Islet of Langerhans (tissue), 1 donor: ENCODE measurements at regions not wholly inside any gene's neighbourhood (a gene's known extent, or its start where the extent isn't known, plus 50 kb on each side); places are given as distances from the start of the nearest gene placed in this dataset.
"Not testable (repeated sequence)": the region's sequence is repeated elsewhere in the genome, so short reads cannot be mapped to it uniquely, and the experiment has no call there.

Experiments
- FAIRE-seq: peaks from one replicate; lab custom pipeline; 2011; peaks lifted over from hg19 to GRCh38; lab: Jason Lieb, UNC

DNA sequence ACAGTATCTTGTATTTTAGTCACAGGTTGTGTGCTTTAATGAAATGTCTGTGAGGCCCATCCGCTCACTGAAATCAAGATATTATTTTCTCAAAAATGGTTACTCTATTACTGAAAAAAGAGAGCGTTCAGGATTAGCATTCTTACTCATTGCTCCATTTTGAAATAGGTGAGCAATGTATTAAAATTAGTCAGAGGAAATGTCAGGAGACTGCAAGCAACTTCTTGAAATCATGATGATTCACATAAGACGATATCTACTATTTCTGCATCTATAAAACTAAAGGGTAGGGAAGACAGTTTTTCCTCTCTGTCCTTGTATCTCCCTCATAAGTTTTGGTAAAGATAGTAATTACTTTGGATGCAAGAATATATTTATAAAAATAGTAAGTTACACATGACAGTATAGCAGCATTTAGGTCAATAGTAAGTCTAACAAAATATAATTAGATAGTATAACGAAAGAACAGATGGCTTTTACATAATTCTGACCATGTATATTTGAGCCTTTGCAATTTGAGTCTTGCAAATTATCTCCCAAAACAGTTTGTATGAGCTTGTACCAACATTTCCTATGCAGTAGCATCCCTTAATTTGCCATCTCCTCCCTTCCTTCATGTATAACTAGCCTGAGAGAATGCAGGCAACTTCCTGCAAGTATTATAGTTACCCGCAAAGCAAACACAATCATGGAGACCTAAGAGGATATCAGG, 937.8 kb downstream of the PCDH7 start:
- FAIRE-seq = no peak

DNA sequence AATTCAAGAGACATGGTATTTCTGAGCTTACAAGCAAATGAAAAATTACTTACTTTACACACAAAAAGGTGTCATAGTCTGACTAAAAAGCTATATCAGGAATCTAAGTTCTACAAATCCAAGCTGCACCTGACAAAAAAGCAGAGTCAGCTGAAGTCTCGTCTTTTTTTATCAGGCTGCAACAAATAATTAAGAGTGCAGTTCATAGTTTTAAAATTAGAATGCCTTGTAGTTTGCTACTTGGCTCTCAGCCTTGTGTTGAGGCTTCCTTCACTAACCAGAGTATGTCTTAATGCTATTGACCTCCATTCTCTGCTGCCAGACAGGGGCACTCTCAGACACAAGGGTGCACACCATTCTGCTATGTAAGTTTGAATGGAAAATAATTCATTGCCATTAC, 940.7 kb downstream of the PCDH7 start:
- FAIRE-seq = no peak

DNA sequence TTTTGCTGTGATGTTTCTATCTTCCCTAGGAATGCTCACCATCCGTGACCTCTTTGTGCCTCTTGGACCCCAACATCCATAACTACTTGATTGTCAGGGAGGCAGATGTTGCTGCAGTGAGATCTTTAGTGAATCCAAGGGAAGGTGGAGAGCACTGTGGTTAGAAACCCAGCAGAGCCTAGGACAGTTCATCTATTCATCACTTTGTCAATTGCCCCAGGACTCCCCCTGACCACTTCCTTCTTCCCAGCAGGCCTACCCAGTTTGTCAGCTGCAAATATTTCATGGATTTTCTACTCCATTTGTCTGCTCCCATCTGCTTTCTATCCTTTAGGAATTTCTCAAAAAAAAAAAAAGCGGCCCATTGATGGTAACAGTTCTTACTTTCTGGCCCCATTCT, 942.8 kb downstream of the PCDH7 start:
- no peak for FAIRE-seq

DNA sequence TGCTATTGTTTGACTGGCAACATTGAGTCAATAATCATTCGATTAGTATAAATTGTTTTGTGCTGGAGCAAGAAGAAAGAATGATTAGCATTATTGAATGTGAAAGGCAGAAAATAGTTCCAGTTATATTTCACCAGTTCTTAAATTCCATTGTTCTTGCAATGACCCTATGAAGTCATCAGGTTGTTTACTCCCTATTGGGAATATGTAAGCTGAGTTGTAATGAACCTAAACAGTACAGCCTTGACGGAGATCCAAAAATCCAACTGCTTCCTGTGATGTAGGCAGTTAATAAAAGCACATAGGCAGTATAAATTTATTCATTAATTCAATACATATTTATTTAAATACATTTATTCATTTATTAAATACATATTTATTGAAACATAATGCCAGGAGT, 947.5 kb downstream of the PCDH7 start:
- FAIRE-seq = no peak

DNA sequence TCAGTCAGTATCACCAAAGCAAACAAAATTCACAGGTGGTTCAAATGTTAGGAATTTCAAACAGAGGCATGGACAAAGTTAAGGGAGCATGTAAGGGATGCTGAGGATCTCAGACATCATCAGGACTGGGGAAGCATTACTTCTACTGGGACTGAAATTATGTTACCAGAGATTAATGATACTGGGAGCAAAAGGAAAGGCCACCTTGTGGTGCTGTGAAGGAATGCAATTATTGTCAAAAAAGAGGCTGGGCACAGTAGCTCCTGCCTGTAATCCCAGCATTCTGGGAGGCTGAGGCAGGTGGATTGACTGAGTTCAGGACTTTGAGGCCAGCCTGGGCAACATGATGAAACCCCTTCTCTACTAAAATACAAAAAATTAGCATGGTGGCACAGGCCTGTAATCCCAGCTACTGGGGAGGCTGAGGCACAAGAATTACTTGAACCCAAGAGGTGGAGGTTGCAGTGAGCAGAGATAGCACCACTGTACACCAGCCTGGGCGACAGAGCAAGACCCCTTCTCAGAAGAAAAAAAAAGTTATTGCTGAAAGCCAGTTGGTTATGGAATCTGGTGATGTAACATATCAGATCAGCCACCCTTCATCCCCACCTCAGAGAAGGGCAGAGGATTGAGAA, 954.3 kb downstream of the PCDH7 start:
- no peak for FAIRE-seq

DNA sequence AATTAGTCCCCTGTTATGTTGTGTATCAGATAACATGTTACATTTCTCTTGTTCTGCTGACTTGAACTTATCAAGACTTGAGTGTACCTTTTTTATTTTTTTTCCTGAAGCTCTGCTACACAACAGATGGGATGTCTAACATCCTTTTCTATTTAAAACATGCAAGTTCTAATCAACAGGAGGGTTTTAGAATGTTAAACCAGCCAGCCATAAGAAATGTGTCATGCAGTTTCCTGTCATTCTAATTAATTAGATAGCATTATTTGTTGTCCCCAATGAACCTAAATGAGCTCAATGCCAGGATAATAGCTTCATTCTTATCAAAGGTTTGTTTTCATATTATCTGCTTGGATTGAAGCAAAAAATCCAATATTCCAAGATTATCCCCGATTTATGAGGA, 958.2 kb downstream of the PCDH7 start:
- FAIRE-seq = no peak

DNA sequence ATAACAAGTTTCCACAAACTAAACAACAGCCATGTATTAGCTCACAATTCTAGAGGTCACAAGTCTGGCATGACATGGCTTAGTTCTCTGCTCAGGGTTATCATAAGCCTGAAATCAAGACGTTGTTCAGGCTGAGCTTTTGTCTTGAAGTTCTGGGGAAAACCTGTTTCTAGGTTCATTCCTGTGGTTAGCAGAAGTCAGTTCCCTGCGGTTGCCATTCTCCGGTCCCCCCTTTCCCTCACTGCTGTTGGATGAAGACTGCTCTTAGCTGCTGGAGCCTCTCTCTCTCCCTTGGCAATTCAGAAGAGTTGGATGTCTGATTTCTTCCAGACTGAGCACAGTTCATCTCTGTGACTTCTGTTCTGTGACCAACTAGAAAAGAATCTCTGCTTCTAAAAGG, 962.6 kb downstream of the PCDH7 start:
- FAIRE-seq = no peak

DNA sequence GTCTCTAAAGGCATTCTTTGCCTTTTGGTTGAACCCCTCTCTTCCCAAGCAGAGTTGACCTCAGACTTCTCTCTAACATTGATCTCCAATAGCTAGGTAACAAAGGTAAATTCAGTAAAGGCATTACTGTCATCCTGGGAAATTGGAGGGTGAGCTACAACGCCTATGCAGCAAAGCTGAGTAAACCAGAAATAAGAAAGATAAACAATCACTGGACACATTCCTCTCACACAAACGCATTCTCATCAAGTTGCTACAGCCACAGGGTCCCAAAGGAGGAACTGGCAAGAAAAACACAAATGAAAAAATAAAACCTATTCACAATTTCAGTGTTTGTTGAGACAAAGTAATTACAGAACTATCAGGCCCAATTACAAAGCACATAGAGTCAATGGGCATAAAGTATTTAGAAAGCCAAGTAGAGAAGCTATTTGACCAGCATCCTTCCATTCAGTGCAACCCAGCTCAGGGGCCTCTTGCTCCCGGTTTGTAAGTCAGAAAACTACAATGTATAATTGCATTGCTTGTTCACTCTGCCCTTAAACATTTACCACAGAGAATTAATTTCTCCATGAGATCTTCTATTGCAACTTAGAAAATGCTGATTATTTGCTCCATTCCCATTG, 967.7 kb downstream of the PCDH7 start:
- no peak for FAIRE-seq

DNA sequence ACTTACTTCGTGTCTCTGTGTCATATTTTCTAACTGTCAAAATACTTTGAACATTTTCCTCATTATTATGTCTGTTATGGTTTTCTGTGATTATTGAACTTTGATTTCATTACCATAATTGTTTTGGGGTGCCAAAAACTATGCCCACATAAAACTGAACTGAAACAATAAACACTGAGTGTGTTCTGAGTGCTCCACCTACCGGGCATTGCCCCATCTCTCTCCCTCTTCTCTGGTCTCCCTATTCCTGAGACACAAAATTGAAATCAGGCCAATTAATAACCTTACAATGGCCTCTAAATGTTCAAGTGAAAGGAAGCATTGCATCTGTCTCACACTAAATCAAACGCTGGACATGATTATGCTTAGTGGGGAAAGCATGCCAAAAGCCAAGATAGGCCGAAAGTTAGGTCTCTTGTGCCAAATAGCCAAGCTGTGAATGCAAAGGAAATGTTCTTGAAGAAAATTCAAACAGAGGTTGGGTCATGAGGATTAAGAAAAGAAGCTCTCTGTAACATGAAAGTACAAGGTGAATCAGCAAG, 972.3 kb downstream of the PCDH7 start:
- no peak for FAIRE-seq

DNA sequence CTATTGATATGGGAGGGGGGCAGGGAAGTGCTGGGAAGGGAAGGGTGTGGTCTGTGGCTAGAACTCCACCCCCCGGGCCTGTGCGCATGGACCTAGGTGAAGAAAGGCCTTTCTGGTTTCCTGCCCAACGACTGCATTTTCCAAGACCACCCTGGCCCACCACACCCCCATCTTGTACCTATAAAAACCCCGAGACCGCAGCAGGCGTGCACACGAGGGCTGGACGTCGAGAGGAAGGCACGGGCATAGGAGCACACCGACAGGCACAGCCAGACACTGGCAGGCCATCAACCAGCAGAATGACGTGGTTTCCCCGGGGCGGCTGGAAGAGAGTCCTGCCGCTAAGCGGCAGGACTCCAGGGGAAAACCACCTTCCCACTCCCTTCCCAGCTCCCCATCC, 981.1 kb downstream of the PCDH7 start:
- no peak for FAIRE-seq

DNA sequence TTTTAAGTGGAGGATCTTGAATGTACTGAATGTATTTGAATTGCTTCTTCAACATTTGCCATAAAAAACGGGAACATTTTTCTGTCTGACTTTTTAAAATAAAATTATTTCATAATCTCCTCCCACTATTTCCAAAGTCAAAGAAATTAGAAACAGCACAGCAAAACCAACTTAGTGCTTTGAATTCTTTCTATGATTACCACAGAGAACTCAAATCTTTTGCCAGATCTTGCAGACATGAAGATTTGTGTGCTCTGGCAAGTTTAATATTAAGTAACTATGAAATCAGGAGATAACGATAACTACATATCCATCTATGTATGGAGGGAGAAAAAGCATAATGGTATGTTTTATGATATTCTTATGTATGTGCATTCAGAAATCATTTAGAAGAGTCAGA, 982.2 kb downstream of the PCDH7 start:
- no peak for FAIRE-seq

DNA sequence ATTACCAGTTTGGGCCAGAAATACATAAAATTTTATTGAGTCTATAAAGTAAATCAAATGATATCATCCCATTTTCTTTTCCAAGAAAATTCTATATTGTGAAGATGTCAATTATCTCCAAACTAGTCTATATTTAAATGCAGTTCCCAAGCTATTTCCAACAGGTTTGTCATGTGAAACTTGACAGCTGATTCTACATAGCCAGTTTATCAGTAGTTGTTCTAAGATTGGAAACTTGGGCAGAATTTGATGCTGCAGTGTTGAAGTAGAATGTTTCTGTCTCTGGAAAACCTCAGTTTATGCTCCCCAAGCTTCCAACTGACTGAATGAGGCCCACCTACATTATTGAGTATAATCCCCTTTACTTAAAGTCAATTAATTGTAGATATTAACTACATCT, 994.1 kb downstream of the PCDH7 start:
- no peak for FAIRE-seq

DNA sequence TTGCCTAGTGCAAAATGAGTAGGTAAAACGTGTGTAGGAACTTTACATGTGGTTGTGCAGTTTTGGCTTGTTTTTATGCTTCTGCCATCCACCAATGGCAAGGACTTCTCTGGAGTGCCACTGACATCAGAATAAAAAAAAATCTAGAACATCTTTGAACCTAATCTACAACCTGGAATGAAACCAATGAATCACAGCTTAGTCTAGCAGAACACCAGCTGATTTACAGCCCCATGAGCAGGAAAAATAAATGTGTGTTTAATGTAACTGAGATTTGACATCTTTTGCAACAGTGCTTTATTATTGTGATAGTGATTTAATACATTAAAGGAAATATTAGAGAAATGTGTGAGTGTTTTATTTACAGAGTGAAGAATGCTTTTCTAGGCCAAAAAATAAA, 995.1 kb downstream of the PCDH7 start:
- no peak for FAIRE-seq

DNA sequence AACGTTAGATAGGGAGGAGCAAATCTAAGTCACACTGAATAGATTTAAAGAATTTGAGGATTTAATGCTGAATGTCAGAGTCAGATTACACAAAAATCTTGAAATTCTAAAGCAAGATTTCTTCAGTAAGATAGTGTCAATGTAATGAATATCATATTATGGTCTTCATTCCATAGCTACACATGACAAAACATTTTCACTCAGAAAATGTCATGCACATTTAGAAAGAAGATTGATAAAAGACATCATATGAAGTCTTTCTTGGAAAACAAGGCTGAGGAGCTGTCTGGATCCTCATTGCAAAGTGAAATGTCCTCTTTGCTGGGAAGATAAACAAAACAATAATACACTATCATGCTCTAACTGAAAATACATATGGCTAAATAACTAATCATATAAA, 1006.9 kb downstream of the PCDH7 start:
- FAIRE-seq = no peak

DNA sequence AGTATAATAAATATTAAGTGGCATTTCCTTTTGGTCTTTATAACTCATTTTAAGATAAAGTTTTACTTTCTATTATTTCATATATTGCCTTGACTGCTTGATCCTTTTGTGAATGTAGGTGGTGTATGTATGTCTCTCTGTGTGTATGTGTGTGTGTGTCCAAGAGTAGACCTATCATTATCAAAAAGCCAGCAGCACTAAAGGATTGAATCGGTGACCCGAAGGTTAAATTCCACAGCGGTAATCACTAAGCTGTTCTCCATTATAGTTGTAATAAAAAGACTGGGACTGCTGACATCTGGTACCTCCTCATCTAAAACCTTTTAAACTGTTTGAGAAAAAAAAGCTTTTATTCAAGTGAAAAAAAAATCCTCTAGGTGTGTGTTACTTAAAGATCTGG, 1014.8 kb downstream of the PCDH7 start:
- no peak for FAIRE-seq

DNA sequence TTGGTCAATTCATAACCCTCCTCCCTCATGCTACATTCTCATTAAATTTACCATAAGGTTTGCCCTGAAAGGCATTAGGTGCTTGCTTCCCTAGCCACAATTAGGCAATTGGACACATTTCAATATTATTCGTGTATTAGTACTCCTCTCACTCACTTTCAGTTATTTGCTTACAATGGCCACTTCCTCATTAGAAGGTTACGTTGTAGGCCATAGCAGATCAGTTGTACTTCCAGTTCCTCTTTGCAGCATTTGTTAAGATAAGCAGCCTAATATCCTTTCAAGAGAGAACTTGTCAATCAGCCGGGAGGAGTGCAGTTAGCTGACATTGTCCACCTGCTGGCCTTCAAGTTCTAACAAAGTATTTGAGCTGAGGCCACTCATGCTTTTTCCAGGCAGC, 1017.2 kb downstream of the PCDH7 start:
- FAIRE-seq = no peak

DNA sequence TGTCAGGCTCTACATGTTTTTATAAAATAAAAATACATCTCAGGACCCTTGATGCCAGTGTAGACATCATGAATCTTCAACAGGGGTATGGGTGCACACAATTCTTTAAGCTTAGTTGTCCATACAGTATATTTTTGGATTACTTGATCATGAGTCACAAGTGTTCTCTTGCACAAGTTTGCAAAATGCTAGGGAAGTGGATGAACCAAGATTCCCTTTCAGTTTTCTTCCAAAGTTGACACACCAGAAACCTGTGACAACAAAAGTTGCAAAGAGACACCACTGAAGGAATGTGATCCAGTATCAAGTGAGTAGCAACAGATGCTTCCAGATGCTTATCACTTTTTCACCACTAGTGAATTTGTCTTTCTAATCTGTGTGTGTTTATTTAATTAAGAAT, 1021.2 kb downstream of the PCDH7 start:
- no peak for FAIRE-seq

DNA sequence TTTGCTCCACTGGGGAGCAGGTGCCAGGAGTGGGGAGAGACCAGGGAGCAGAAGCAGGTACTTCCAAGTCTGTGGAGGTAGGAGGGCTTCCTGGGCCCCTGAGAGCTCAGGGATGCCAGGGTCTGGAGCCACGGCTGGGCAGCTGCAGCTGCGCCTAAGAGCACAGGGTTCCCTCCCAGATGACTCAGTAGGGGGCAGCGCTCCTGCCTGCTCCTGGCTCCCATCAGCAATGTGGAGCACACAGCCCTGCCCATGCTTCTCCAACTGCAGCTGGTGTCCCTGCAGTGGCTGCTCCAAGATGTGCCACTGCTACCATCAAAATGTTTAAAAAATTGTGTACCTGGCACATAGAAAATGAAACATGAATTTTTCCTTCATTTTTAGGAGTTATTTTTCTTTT, 1028.2 kb downstream of the PCDH7 start:
- FAIRE-seq = no peak

DNA sequence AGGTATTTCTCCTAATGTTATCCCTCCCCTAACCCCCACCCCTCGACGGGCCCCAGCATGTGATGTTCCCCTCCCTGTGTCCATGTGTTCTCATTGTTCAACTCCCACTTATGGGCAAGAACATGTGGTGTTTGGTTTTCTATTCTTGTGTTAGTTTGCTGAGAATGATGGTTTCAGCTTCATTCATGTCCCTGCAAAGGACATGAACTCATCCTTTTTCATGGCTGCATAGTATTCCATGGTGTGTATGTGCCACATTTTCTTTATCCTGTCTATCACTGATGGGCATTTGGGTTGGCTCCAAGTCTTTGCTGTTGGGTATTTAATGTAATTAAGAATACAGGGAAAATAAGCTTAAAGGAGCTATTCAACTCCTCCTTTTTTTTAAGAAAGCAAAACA, 1030.4 kb downstream of the PCDH7 start:
- FAIRE-seq = not testable (repeated sequence)

DNA sequence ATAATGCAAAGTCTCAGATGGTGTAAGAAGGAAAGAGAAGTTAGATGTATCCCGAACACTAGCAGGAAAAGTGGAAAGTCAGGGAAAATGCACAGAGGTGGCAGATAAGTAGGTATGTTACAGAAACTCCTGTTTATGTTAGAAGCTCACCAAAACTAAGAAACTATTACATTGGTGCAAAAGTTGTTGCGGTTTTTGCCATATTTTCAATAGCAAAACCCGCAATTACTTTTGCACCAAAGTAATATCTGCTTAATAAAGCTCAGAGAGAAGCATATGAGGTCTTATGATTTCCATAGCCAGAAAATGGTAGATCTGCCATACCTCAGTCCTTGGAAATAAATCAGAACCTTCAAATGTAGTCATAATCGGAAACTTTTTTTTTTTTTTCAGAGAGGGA, 1035.6 kb downstream of the PCDH7 start:
- FAIRE-seq = no peak

DNA sequence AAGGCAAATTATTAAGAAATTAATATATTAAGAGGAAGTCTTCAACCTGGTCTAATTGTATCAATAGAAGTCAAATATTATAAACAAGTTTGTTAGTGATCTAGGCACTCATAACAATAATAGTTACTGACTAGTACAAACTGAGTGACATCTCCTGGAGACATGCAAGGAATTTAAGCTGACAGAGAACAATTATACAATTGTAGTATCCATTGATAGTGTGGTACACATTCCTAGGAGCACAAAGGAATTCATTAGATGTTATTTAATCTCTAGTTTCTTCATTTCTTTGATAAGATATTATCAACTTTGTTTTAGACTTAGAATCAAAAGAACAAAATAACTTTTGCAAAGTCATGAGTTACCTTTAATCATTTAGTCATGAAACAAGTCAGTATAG, 1048.6 kb downstream of the PCDH7 start:
- peak; percentile 17 for FAIRE-seq

DNA sequence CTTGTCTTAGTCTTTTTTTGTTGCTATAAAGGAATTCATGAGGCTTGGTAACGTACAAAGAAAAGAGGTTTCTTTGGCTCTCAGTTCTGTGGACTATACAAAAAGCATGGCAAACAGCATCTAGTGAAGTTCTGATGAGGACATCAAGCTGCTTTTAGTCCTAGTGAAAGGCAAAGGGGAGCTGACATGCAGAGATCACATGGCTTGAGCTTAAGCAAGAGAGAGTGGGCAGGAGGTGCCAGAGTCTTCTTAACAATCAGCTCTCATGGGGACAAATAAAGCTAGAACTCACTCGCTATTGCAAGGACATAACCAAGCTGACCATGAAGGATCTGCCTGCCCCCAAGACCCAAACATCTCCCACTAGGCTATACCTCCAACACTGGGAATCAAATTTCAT, 1063.1 kb downstream of the PCDH7 start:
- no peak for FAIRE-seq

DNA sequence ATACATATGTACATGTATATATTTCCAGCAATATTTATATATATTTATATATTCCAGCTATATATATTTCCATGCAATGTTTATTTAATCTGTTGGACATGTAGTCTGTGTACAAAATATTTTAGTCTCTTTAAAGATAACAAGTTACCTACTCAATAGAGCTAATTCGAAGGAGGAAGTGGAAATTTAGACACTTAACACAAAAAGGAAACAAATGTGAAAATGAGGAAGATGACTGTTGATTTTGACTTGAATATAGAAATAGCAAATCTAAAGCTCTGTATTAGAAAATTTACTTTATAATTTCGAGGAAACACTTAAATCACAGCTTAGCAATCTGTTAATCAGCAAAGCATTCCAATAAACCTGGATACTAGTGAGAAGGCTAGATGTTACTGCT, 1064.4 kb downstream of the PCDH7 start:
- FAIRE-seq = no peak

DNA sequence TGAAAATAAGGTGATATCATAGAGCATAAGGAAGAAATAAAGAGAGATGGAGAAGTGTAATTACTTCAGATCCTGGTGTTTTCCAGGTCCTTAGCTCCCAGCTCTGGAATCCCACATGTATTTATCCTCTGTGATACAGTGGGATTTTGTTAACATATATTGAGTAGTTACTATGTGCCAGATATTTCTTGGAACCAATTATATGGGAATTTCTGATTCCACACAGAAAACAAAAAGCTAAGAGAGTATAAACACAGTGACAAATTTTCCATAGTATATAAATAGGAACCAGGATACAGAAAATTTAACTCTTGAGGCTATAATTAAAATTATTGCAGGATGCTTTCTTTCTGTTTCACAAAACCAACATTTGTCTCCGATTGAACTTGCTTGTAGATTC, 1067.5 kb downstream of the PCDH7 start:
- no peak for FAIRE-seq
